NT2/D1 (cell line): ENCODE measurements at regions not wholly inside any gene's neighbourhood (a gene's known extent, or its start where the extent isn't known, plus 50 kb on each side); places are given as distances from the start of the nearest gene placed in this dataset.
"Not testable (repeated sequence)": the region's sequence is repeated elsewhere in the genome, so short reads cannot be mapped to it uniquely, and the experiment has no call there.

Source experiments
- DNase-seq: peaks from one replicate; pipeline ENCODE4 v3.0.0-alpha.2; 2011; ENCODE audit warnings: low read depth, low spot score
- H3K27me3 ChIP-seq: 2 replicates; pipeline ENCODE4 v1.6.0; 2011; ENCODE audit warnings: mild to moderate bottlenecking; ENCODE audit not compliant: insufficient read length, insufficient read depth
- H3K36me3 ChIP-seq: 2 replicates; pipeline ENCODE4 v1.6.1; 2011; ENCODE audit warnings: mild to moderate bottlenecking, low read length, mixed read lengths; ENCODE audit not compliant: insufficient read depth, insufficient read length
- H3K4me1 ChIP-seq: 2 replicates; pipeline ENCODE4 v1.5.1; 2011; ENCODE audit not compliant: insufficient read depth, insufficient read length
- H3K4me3 ChIP-seq: 2 replicates; pipeline ENCODE4 v1.5.1; 2011; ENCODE audit warnings: low read depth; ENCODE audit not compliant: insufficient read length
- H3K9ac ChIP-seq: 2 replicates; pipeline ENCODE4 v1.6.0; 2011; ENCODE audit warnings: low read depth; ENCODE audit not compliant: insufficient read length
- H3K9me3 ChIP-seq: 2 replicates; pipeline ENCODE4 v1.5.1; 2011; ENCODE audit warnings: mild to moderate bottlenecking, low read length; ENCODE audit not compliant: insufficient read depth
- SUZ12 ChIP-seq: IDR thresholded peaks from 2 replicates; pipeline ENCODE4 v1.6.1; 2011; ENCODE audit not compliant: insufficient read length, insufficient read depth; ENCODE audit errors: extremely low read depth
- YY1 ChIP-seq: IDR thresholded peaks from 2 replicates; pipeline ENCODE4 v1.6.1; 2011; ENCODE audit not compliant: insufficient read length, insufficient read depth
- ZNF274 ChIP-seq: IDR thresholded peaks from 2 replicates; pipeline ENCODE4 v1.6.1; 2011; ENCODE audit warnings: mild to moderate bottlenecking, low read depth, low read length

GRCh38 chr1:184851822-184852746, 97.4 kb upstream of the EDEM3 start:
- DNase-seq: no peak
- Histone ChIP-seq H3K4me1 (no peaks in the 10 kb centered on the region), H3K27me3 (no peaks in the 10 kb centered on the region), H3K36me3 (no peaks in the 10 kb centered on the region), H3K9ac (no peak overlapping the region), H3K9me3 (no peaks in the 10 kb centered on the region), H3K4me3 (no peak overlapping the region)
- TF ChIP-seq YY1 (no peak), SUZ12 (no peak), ZNF274 (no peak)

- no peak overlapping the region for H3K4me3 ChIP-seq
- no peak for DNase-seq
- no peaks in the 10 kb centered on the region for H3K36me3 ChIP-seq
- no peaks in the 10 kb centered on the region for H3K4me1 ChIP-seq
- H3K27me3 ChIP-seq: no peaks in the 10 kb centered on the region
- H3K9ac ChIP-seq: no peak overlapping the region
- H3K9me3 ChIP-seq: no peaks in the 10 kb centered on the region
- TF ChIP-seq YY1 (no peak), ZNF274 (no peak), SUZ12 (no peak)
Measured at GRCh38 chr1:184843732-184844495, 89.3 kb upstream of the EDEM3 start.

- TF ChIP-seq SUZ12 (no peak), ZNF274 (no peak), YY1 (no peak)
- DNase-seq: no peak
- Histone ChIP-seq H3K9me3 (no peaks in the 10 kb centered on the region), H3K4me1 (no peaks in the 10 kb centered on the region), H3K27me3 (no peaks in the 10 kb centered on the region), H3K36me3 (no peaks in the 10 kb centered on the region), H3K9ac (no peak overlapping the region), H3K4me3 (no peak overlapping the region)
Measured at GRCh38 chr1:184840596-184840995, 85.9 kb upstream of the EDEM3 start.

GRCh38 chr1:184838504-184838951, 83.9 kb upstream of the EDEM3 start:
- DNase-seq: no peak
- no peak overlapping the region for H3K4me3 ChIP-seq
- H3K9me3 ChIP-seq: no peaks in the 10 kb centered on the region
- no peak for TF ChIP-seq SUZ12
- no peak for TF ChIP-seq YY1
- TF ChIP-seq ZNF274: no peak
- no peaks in the 10 kb centered on the region for H3K4me1 ChIP-seq
- H3K36me3 ChIP-seq: no peaks in the 10 kb centered on the region
- no peak overlapping the region for H3K9ac ChIP-seq
- no peaks in the 10 kb centered on the region for H3K27me3 ChIP-seq

GRCh38 chr1:184836934-184837895, 82.6 kb upstream of the EDEM3 start:
- H3K9ac ChIP-seq: no peak overlapping the region
- H3K4me1 ChIP-seq: no peaks in the 10 kb centered on the region
- TF ChIP-seq ZNF274 (no peak), SUZ12 (no peak), YY1 (no peak)
- no peaks in the 10 kb centered on the region for H3K9me3 ChIP-seq
- H3K27me3 ChIP-seq: no peaks in the 10 kb centered on the region
- no peak for DNase-seq
- no peaks in the 10 kb centered on the region for H3K36me3 ChIP-seq
- no peak overlapping the region for H3K4me3 ChIP-seq

GRCh38 chr1:184836141-184836540, 81.5 kb upstream of the EDEM3 start:
- TF ChIP-seq YY1: no peak
- TF ChIP-seq ZNF274: no peak
- no peak for TF ChIP-seq SUZ12
- H3K4me3 ChIP-seq: no peak overlapping the region
- H3K9ac ChIP-seq: no peak overlapping the region
- DNase-seq: no peak
- no peaks in the 10 kb centered on the region for H3K36me3 ChIP-seq
- H3K9me3 ChIP-seq: no peaks in the 10 kb centered on the region
- no peaks in the 10 kb centered on the region for H3K4me1 ChIP-seq
- no peaks in the 10 kb centered on the region for H3K27me3 ChIP-seq

GRCh38 chr1:184833994-184834393, 79.3 kb upstream of the EDEM3 start:
- DNase-seq, H3K9me3 ChIP-seq, H3K4me3 ChIP-seq, H3K9ac ChIP-seq, H3K4me1 ChIP-seq, H3K36me3 ChIP-seq, H3K27me3 ChIP-seq: not testable (repeated sequence)
